CD4-positive, CD25-positive, alpha-beta regulatory T cell (primary cell): ENCODE measurements at regions not wholly inside any gene's neighbourhood (a gene's known extent, or its start where the extent isn't known, plus 50 kb on each side); places are given as distances from the start of the nearest gene placed in this dataset.

ENCODE experiments used
- ATAC-seq, 2 donors: fragments of 150-1000 bp; cut with Tn5 transposase; one replicate each; pipeline ENCODE4 v1.10.0; 2021; ENCODE audit warnings: low read depth in 2 of 2, moderate number of reproducible peaks in 2 of 2, moderate library complexity in 1 of 2
- DNase-seq, 3 donors: peaks; one replicate each; pipeline versions ENCODE4 v3.0.0 to v3.0.0-alpha.2; 2012 to 2022; ENCODE audit warnings: mixed read lengths in 1 of 3
- H3K27ac ChIP-seq: one replicate; pipeline ENCODE4 v1.7.0; 2013; ENCODE audit warnings: mild to moderate bottlenecking, low read length; ENCODE audit not compliant: insufficient read depth, poor library complexity, severe bottlenecking
- H3K27me3 ChIP-seq: one replicate; pipeline ENCODE4 v1.7.0; 2013; ENCODE audit warnings: low read length; ENCODE audit not compliant: control insufficient read depth, insufficient read depth
- H3K36me3 ChIP-seq: one replicate; pipeline ENCODE4 v1.7.0; 2013; ENCODE audit warnings: mild to moderate bottlenecking, low read length, moderate library complexity; ENCODE audit not compliant: control insufficient read depth, insufficient read depth
- H3K4me1 ChIP-seq: 2 replicates; pipeline ENCODE4 v1.7.0; 2013; ENCODE audit warnings: mild to moderate bottlenecking, low read length; ENCODE audit not compliant: insufficient read depth, control insufficient read depth, poor library complexity, severe bottlenecking
- H3K4me3 ChIP-seq: one replicate; pipeline ENCODE4 v1.7.0; 2013; ENCODE audit warnings: low read depth, mild to moderate bottlenecking, low read length, moderate library complexity
- H3K9me3 ChIP-seq, 2 experiments: 1 replicate in 1 of 2; 2 replicates in 1 of 2; pipeline ENCODE4 v1.7.0; 2013; ENCODE audit warnings: low read length in 2 of 2, mild to moderate bottlenecking in 1 of 2, moderate library complexity in 1 of 2; ENCODE audit not compliant: control insufficient read depth in 2 of 2
- H3K27ac Mint-ChIP-seq, 3 donors: one replicate each; pipeline ENCODE4 v1.8.0; 2020 to 2022; ENCODE audit warnings: mild to moderate bottlenecking in 3 of 3, mixed read lengths in 3 of 3, moderate library complexity in 2 of 3
- H3K27me3 Mint-ChIP-seq: one replicate; pipeline ENCODE4 v1.8.0; 2022; ENCODE audit warnings: mild to moderate bottlenecking, mixed read lengths
- H3K36me3 Mint-ChIP-seq: one replicate; pipeline ENCODE4 v1.8.0; 2020; ENCODE audit warnings: mixed read lengths
- H3K4me1 Mint-ChIP-seq, 4 donors: one replicate each; pipeline ENCODE4 v1.8.0; 2020 to 2022; ENCODE audit warnings: mixed read lengths in 4 of 4, mild to moderate bottlenecking in 1 of 4
- H3K4me3 Mint-ChIP-seq, 4 donors: one replicate each; pipeline ENCODE4 v1.8.0; 2020 to 2022; ENCODE audit warnings: mild to moderate bottlenecking in 4 of 4, mixed read lengths in 4 of 4, moderate library complexity in 3 of 4
- H3K9me3 Mint-ChIP-seq, 7 donors: one replicate each; pipeline ENCODE4 v1.8.0; 2020 to 2022; ENCODE audit warnings: mixed read lengths in 7 of 7, mild to moderate bottlenecking in 3 of 7, moderate library complexity in 2 of 7

GRCh38 chr21:41010101-41010435, 157.9 kb upstream of the BACE2 start:
- Mint-ChIP-seq H3K27ac (no peak overlapping the region), H3K27me3 (no peaks in the 10 kb centered on the region), H3K4me3 (no peak overlapping the region), H3K9me3 (peaks cover 0 to 5% (median 2%) of the 10 kb centered on the region in 7 donors), H3K4me1 (no peaks in the 10 kb centered on the region), H3K36me3 (no peaks in the 10 kb centered on the region)
- Histone ChIP-seq H3K4me3 (no peak overlapping the region), H3K27me3 (no peaks in the 10 kb centered on the region), H3K36me3 (no peaks in the 10 kb centered on the region), H3K9me3 (no peaks in the 10 kb centered on the region), H3K27ac (no peak overlapping the region), H3K4me1 (no peaks in the 10 kb centered on the region)
- no peak for ATAC-seq
- DNase-seq = no peak

- no peaks in the 10 kb centered on the region for H3K27me3 ChIP-seq
- H3K36me3 Mint-ChIP-seq = no peaks in the 10 kb centered on the region
- DNase-seq = no peak
Observed at GRCh38 chr21:41011098-41011731, 156.7 kb upstream of the BACE2 start.

GRCh38 chr21:41011951-41012366, 156.0 kb upstream of the BACE2 start:
- H3K4me3 Mint-ChIP-seq = no peak overlapping the region
- H3K36me3 ChIP-seq = no peaks in the 10 kb centered on the region
- H3K4me3 ChIP-seq = no peak overlapping the region
- H3K27me3 Mint-ChIP-seq = no peaks in the 10 kb centered on the region
- no peak for DNase-seq
- H3K4me1 ChIP-seq = no peaks in the 10 kb centered on the region
- ATAC-seq = no peak
- H3K9me3 Mint-ChIP-seq = peaks cover 0 to 4% (median 1%) of the 10 kb centered on the region in 7 donors
- H3K36me3 Mint-ChIP-seq = no peaks in the 10 kb centered on the region
- no peak overlapping the region for H3K27ac Mint-ChIP-seq
- no peak overlapping the region for H3K27ac ChIP-seq
- no peaks in the 10 kb centered on the region for H3K4me1 Mint-ChIP-seq
- H3K9me3 ChIP-seq = no peaks in the 10 kb centered on the region
- no peaks in the 10 kb centered on the region for H3K27me3 ChIP-seq

More at GRCh38 chr21:41011098-41011731, 156.7 kb upstream of the BACE2 start:
- Mint-ChIP-seq H3K27ac (no peak overlapping the region), H3K27me3 (no peaks in the 10 kb centered on the region), H3K4me3 (no peak overlapping the region), H3K4me1 (no peaks in the 10 kb centered on the region), H3K9me3 (peaks cover 0 to 4% (median 1%) of the 10 kb centered on the region in 7 donors)
- Histone ChIP-seq H3K4me3 (no peak overlapping the region), H3K4me1 (no peaks in the 10 kb centered on the region), H3K27ac (no peak overlapping the region), H3K36me3 (no peaks in the 10 kb centered on the region), H3K9me3 (no peaks in the 10 kb centered on the region)
- ATAC-seq = no peak

GRCh38 chr21:41012425-41012824, 155.5 kb upstream of the BACE2 start:
- Mint-ChIP-seq H3K9me3 (peaks cover 0 to 4% (median 1%) of the 10 kb centered on the region in 7 donors), H3K27ac (no peak overlapping the region), H3K27me3 (no peaks in the 10 kb centered on the region), H3K4me1 (no peaks in the 10 kb centered on the region), H3K36me3 (no peaks in the 10 kb centered on the region), H3K4me3 (no peak overlapping the region)
- DNase-seq = no peak
- Histone ChIP-seq H3K27ac (no peak overlapping the region), H3K27me3 (no peaks in the 10 kb centered on the region), H3K36me3 (no peaks in the 10 kb centered on the region), H3K4me3 (no peak overlapping the region), H3K4me1 (no peaks in the 10 kb centered on the region), H3K9me3 (no peaks in the 10 kb centered on the region)
- no peak for ATAC-seq

- Histone ChIP-seq H3K36me3 (no peaks in the 10 kb centered on the region), H3K27me3 (peaks cover 2% of the 10 kb centered on the region), H3K27ac (no peak overlapping the region), H3K9me3 (no peaks in the 10 kb centered on the region), H3K4me1 (no peaks in the 10 kb centered on the region), H3K4me3 (no peak overlapping the region)
- ATAC-seq (no peak), DNase-seq (no peak)
- Mint-ChIP-seq H3K27ac (no peak overlapping the region), H3K9me3 (peaks cover 0 to 9% (median 2%) of the 10 kb centered on the region in 7 donors), H3K36me3 (no peaks in the 10 kb centered on the region), H3K4me3 (no peak overlapping the region), H3K4me1 (no peaks in the 10 kb centered on the region), H3K27me3 (no peaks in the 10 kb centered on the region)
Observed at GRCh38 chr21:41016472-41016871, 151.5 kb upstream of the BACE2 start.

- Mint-ChIP-seq H3K4me3 (no peak overlapping the region), H3K27ac (no peak overlapping the region), H3K9me3 (peaks cover 0 to 9% (median 2%) of the 10 kb centered on the region in 7 donors), H3K36me3 (no peaks in the 10 kb centered on the region), H3K4me1 (no peaks in the 10 kb centered on the region), H3K27me3 (no peaks in the 10 kb centered on the region)
- Histone ChIP-seq H3K27me3 (peaks cover 2% of the 10 kb centered on the region), H3K9me3 (no peaks in the 10 kb centered on the region), H3K4me1 (no peaks in the 10 kb centered on the region), H3K36me3 (no peaks in the 10 kb centered on the region), H3K27ac (no peak overlapping the region), H3K4me3 (no peak overlapping the region)
- ATAC-seq (no peak), DNase-seq (no peak)
Observed at GRCh38 chr21:41018431-41018830, 149.5 kb upstream of the BACE2 start.

GRCh38 chr21:41023936-41024335, 144.0 kb upstream of the BACE2 start:
- H3K4me3 ChIP-seq = no peak overlapping the region
- no peak for DNase-seq
- Mint-ChIP-seq H3K4me3 (no peak overlapping the region), H3K36me3 (no peaks in the 10 kb centered on the region), H3K27me3 (no peaks in the 10 kb centered on the region), H3K4me1 (no peaks in the 10 kb centered on the region), H3K27ac (no peak overlapping the region), H3K9me3 (peaks cover 0 to 8% (median 1%) of the 10 kb centered on the region in 7 donors)
- no peak for ATAC-seq
- H3K9me3 ChIP-seq = no peaks in the 10 kb centered on the region
- H3K4me1 ChIP-seq = no peaks in the 10 kb centered on the region
- no peaks in the 10 kb centered on the region for H3K27me3 ChIP-seq
- H3K36me3 ChIP-seq = no peaks in the 10 kb centered on the region
- no peak overlapping the region for H3K27ac ChIP-seq

GRCh38 chr21:41024341-41024740, 143.6 kb upstream of the BACE2 start:
- H3K27ac ChIP-seq = no peak overlapping the region
- H3K4me3 ChIP-seq = no peak overlapping the region
- no peaks in the 10 kb centered on the region for H3K4me1 ChIP-seq
- no peaks in the 10 kb centered on the region for H3K9me3 ChIP-seq
- no peaks in the 10 kb centered on the region for H3K27me3 ChIP-seq
- no peak for ATAC-seq
- Mint-ChIP-seq H3K4me1 (no peaks in the 10 kb centered on the region), H3K4me3 (no peak overlapping the region), H3K27me3 (no peaks in the 10 kb centered on the region), H3K9me3 (peaks cover 0 to 8% (median 1%) of the 10 kb centered on the region in 7 donors), H3K36me3 (no peaks in the 10 kb centered on the region), H3K27ac (no peak overlapping the region)
- H3K36me3 ChIP-seq = no peaks in the 10 kb centered on the region
- DNase-seq = no peak
